ENCODE measurements at regions not wholly inside any gene's neighbourhood (a gene's known extent, or its start where the extent isn't known, plus 50 kb on each side); places are given as distances from the start of the nearest gene placed in this dataset.
"Not testable (repeated sequence)": the region's sequence is repeated elsewhere in the genome, so short reads cannot be mapped to it uniquely, and the experiment has no call there.

GRCh38 chr7:46942574-46942973, 639.3 kb downstream of the TNS3 start:
- DNase-seq (ENCODE audit: low spot score), result no peak
- no peak for FAIRE-seq

GRCh38 chr7:46940178-46940577, 641.7 kb downstream of the TNS3 start:
- DNase-seq (ENCODE audit: low spot score) (no peak), FAIRE-seq (no peak)

DNA sequence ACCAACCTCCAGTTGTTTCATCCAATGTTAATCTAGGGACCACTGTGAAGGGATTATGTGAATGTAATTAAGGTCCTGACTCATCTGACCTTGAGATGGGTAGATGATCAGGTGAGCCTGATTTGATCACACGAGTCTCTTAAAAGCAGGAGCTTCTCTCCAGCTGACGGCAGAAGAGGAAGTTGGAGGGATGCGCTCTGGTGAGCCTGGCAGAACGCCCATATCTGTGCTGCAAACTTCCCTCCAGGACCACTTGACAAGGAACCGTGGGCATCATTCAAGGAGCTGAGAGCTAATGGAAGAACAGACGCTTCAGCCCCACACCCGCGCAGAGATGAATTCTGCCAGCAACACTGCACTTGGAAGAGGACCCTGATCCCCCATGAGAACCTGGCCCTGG, 642.4 kb downstream of the TNS3 start:
- DNase-seq (ENCODE audit: low spot score) (no peak), FAIRE-seq (no peak)

DNA sequence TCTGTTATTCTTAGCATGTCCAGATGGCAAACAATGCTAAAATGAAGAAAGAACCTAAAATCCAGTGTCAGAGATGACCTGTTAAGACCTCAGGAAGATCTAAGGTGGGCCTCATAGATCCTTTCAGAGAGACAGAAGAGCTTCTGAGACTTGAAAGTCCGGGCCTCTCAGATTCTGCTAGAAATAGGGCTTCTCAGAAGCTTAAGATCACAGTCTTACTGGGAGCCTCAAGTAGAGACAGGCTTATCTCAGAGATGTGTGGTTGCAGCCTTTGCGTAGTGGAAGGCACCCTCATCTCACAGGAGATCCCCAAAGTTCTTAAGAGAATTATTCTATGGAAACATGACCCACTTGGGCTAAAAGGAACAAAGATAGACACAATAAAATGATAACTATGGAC, 642.8 kb downstream of the TNS3 start:
- FAIRE-seq (no peak), DNase-seq (ENCODE audit: low spot score) (no peak)

GRCh38 chr7:46937826-46938225, 644.1 kb downstream of the TNS3 start:
- FAIRE-seq, result no peak
- no peak for DNase-seq (ENCODE audit: low spot score)

- no peak for DNase-seq (ENCODE audit: low spot score)
- no peak for FAIRE-seq
Measured at GRCh38 chr7:46934198-46934825, 647.6 kb downstream of the TNS3 start.

- DNase-seq (ENCODE audit: low spot score), result no peak
- FAIRE-seq, result no peak
Measured at GRCh38 chr7:46933596-46933995, 648.3 kb downstream of the TNS3 start.

- DNase-seq (ENCODE audit: low spot score) (peak; percentile 69), FAIRE-seq (peak; percentile 91)
Measured at GRCh38 chr7:46932676-46933424, 649.1 kb downstream of the TNS3 start.

- DNase-seq (ENCODE audit: low spot score) (no peak), FAIRE-seq (no peak)
Measured at GRCh38 chr7:46932306-46932675, 649.6 kb downstream of the TNS3 start.

DNA sequence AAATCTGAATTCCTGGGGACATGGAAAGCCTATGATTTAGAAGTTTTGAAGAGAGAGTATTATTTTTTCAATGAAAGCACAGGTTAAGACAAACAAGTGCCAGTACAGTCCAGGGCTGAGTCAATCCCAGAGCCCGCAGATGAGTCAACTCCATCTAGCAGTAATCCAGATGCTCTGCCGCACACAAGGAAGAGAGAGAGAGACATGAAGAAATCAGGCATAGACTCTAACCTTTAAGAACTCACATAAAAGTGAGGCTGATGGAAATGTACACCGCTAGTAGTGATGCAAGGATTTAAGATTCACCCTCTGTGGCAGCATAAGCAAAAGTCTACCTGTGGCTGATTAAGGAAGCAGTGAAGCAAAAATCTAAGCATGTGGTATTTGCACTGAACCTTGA, 651.5 kb downstream of the TNS3 start:
- FAIRE-seq (peak; percentile 98), DNase-seq (ENCODE audit: low spot score) (peak; percentile 91)

DNA sequence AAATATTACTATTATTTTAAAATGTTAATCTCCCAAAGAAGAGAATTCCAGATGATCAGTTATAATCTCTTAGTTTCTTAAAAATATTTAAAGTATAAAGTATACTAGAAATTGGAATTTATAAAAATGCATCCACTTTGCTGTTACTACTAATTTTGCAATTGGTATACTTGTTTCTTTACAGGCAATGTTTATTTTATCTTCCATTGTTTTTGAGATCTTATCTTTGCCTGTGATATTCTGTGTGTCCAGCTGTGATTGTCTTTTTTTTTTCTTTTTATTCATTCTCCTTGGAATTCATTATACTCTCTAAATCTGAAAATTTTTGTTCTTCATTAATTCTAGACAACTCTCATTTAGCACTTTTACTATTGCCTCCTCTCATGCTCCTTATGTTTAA, 652.6 kb downstream of the TNS3 start:
- DNase-seq (ENCODE audit: low spot score) (no peak), FAIRE-seq (no peak)

DNA sequence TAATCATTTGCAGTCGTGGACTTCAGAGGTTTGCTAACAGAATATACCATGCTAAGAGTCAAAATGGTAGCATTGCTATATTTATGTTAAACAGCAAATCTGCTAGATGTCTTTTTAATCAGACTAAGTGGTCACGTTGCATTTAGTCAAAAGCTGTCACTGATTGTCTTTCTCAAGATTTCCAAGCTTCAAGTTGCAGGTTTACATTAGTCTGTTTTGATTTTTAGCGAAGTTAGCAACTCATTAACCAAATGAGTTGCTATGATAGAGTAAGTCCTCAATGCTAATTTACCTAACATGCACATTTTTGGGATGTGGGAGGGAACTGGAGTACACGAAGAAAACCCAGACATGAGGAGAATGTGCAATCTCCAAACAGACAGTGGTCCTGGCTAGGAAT, 653.2 kb downstream of the TNS3 start:
- FAIRE-seq (peak; percentile 43), DNase-seq (ENCODE audit: low spot score) (no peak)

DNA sequence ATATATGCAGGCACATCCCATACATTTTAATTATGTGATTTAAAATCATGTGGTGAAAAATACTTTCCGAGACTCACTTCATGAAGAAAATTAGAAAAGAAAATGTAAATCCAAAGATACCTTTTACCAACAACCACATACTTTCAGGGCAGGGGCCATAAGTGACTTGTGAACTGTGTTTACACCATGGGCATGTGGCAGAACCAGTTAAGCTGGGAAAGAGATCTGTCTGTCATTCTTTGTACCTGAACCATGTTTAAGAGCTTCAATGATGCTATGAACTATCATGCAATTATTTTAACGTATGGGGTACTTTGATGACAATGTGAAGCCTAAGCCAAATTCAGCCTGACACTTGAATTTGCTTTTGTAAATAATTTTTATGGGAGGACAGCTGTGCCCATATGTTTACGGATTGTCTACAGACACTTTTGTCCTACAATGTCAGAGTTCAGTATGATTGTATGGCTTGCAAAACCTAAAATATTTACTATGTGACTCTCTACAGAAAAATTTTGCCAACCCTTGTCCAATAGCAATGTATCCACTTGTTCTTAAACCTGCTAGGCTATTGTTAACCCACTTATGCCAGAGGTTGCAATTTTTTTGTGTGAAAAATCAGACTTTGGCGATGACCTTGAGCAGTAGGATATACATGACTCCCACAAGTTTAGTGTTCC, 654.6 kb downstream of the TNS3 start:
- no peak for DNase-seq (ENCODE audit: low spot score)
- no peak for FAIRE-seq

- FAIRE-seq, result no peak
- DNase-seq (ENCODE audit: low spot score), result no peak
Measured at GRCh38 chr7:46916581-46916980, 665.3 kb downstream of the TNS3 start.

GRCh38 chr7:46912692-46913091, 669.2 kb downstream of the TNS3 start:
- no peak for FAIRE-seq
- DNase-seq (ENCODE audit: low spot score), result no peak

- FAIRE-seq, result peak; percentile 96
Measured at GRCh38 chr7:46909601-46910051, 672.3 kb downstream of the TNS3 start.

GRCh38 chr7:46908770-46909169, 673.1 kb downstream of the TNS3 start:
- peak; percentile 92 for DNase-seq (ENCODE audit: low spot score)
- peak; percentile 99 for FAIRE-seq

More at GRCh38 chr7:46909601-46910051, 672.3 kb downstream of the TNS3 start:
- peak; percentile 79 for DNase-seq (ENCODE audit: low spot score)

GRCh38 chr7:46904523-46904922, 677.4 kb downstream of the TNS3 start:
- FAIRE-seq; DNase-seq (ENCODE audit: low spot score): not testable (repeated sequence)

DNA sequence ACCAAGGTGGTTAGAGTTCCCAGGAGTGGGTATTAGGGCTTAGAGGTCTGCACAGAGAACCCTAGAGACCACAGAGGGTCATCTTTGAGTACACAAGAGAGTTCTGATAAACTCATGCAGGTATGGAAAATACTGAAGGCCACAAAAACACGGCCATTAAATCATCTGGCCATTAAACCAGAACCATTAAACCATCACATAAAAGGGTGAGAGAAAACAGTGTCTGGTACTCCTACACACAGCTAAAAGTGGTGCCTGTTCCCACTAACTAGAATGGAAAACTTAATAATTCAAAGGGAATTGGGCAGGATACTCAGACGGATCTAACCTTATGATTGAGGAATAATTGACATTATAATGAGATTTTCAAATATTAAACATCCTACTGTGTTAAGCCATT, 679.4 kb downstream of the TNS3 start:
- no peak for FAIRE-seq

DNA sequence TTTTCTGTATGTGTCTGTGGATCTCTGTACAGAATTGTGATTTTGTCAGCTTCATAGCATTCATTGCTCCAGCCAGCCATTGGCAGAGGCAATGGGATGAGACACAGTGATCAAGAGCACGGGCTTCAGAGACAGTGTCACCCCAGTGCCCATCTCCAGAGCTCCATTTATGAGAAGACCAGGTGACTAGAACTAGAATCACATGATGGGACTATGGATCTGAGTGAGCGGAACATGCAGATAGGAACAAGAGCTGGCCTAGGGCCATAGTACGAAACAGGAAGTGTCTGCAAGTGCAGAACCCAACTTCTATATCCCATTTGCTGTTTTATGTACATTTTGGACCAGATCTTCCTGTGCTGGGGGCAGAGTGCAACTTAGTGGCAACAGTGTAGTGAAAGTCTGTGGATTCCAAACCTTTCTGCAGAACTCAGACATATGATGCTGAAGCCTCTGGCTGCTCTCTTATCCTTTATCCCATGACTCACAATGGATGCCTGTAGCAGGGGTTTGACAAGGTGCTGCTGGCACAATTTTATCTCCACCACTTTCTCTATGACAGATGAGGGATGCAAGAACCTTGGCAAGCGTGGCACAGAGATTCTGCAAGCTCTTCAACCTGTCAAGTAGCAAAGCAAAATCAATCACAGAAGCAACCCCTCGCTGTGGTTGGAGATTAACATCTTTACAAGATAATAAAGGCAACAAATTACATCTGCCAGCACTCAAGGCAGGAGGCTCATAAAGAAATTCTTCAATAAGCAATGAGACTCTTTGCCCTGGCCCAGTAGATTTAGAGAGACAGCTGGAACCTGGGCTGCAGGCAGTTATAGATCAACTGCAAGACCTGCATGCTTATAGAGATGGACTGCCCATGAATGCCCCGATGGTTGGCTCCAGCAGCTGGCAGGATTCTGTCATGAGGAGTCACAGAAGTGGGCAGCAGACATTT, 681.3 kb downstream of the TNS3 start:
- DNase-seq (ENCODE audit: low spot score) (no peak), FAIRE-seq (no peak)

More for the DNA sequence above, 679.4 kb downstream of the TNS3 start:
- DNase-seq (ENCODE audit: low spot score), result no peak

DNA sequence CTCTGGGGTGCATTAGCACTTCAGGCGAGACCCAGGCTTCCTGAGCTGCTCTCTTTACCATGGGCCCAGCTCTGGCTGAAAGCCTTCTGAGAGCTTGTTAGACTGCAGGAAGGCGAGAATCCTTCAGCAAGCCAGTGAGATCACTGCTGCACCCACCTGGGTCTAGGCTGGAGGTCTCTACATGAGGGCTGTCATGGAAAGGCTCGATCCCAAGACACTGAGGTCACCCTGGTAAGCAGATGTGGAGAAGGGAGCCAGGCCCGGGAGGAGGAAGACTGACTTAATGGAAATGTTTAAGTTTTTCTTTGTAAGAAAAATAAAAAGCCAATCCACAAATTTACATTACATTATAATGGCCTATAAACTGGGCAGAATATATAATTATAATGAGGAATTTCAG, 684.5 kb downstream of the TNS3 start:
- DNase-seq (ENCODE audit: low spot score), result no peak
- no peak for FAIRE-seq
